ENCODE measurements at regions not wholly inside any gene's neighbourhood (a gene's known extent, or its start where the extent isn't known, plus 50 kb on each side); places are given as distances from the start of the nearest gene placed in this dataset.

- ChIA-PET SMC1A (ENCODE audit: uncharacterized antibody, unreplicated experiment) (no interaction called here), CTCF (no interaction called here), RAD21 (ENCODE audit: unreplicated experiment) (no interaction called here), POLR2A (no interaction called here)
- 12% methylated on average over 3 of the region's 3 CpGs for WGBS (ENCODE audit: insufficient coverage, insufficient replicate concordance, low lambda C conversion rate, missing lambda C conversion rate)
- no peaks in the 10 kb centered on the region for H3K79me2 ChIP-seq (ENCODE audit: control insufficient read depth, insufficient read depth, low read length)
- no peaks in the 10 kb centered on the region for H4K20me1 ChIP-seq (ENCODE audit: control insufficient read depth, insufficient read depth)
- H3K4me2 ChIP-seq (ENCODE audit: control insufficient read depth, insufficient read depth) = no peak overlapping the region
- no peak overlapping the region for H3K27ac ChIP-seq (ENCODE audit: control insufficient read depth, insufficient read depth)
- no peak for TF ChIP-seq ZNF274 (IDR thresholded peaks at IDR 0.05; ENCODE audit: insufficient read depth, insufficient read length)
- no peak for TF ChIP-seq CHD2 (IDR thresholded peaks at IDR 0.05; ENCODE audit: borderline replicate concordance, low read depth, low read length)
- no peak for TF ChIP-seq IKZF1 (conservative IDR thresholded peaks at IDR 0.05)
- TF ChIP-seq MLLT1 (IDR thresholded peaks at IDR 0.05) = no peak
- no peak for TF ChIP-seq SREBF1 (IDR thresholded peaks at IDR 0.05; ENCODE audit: low read length)
- no peak for TF ChIP-seq MYC (IDR thresholded peaks at IDR 0.05; ENCODE audit: insufficient read depth, insufficient read length, insufficient replicate concordance, low read length, severe bottlenecking)
- TF ChIP-seq WRNIP1 (IDR thresholded peaks at IDR 0.05; ENCODE audit: borderline replicate concordance, low read depth, low read length) = no peak
- TF ChIP-seq ESRRA (IDR thresholded peaks at IDR 0.05; ENCODE audit: low read length) = no peak
- TF ChIP-seq IRF4 (IDR thresholded peaks at IDR 0.05; ENCODE audit: low read depth, low read length) = no peak
- intact Hi-C loops (cut with micrococcal nuclease; ENCODE audit: unreplicated experiment) (no loop called here), in situ Hi-C loops (cut with MboI) (no loop called here)
- H3K4me3 ChIP-seq = no peak overlapping the region
- no peaks in the 10 kb centered on the region for H3K27me3 ChIP-seq (replicated peaks in 1 of 2; ENCODE audit: control insufficient read depth in 2 of 2, insufficient read depth in 2 of 2, low read length in 1 of 2)
- no peak for FAIRE-seq
- H3K36me3 ChIP-seq (ENCODE audit: control insufficient read depth in 2 of 2, insufficient read depth in 2 of 2, low read length in 1 of 2) = no peaks in the 10 kb centered on the region
- ATAC-seq = no peak
- H2AFZ ChIP-seq (ENCODE audit: control insufficient read depth, low read depth, low read length) = no peak overlapping the region
- H3K4me1 ChIP-seq (ENCODE audit: control insufficient read depth, insufficient read depth, low read length) = no peaks in the 10 kb centered on the region
- DNase-seq (ENCODE audit: low read depth, low spot score) = no peak
- no peak overlapping the region for H3K9ac ChIP-seq (ENCODE audit: control insufficient read depth, insufficient read depth, low read length)
- BruUV-seq (replicated peaks) = no TSS peak
- H3K9me3 ChIP-seq (replicated peaks; ENCODE audit: control insufficient read depth, insufficient read depth, low read length) = no peaks in the 10 kb centered on the region
These were observed 213.2 kb downstream of the TGFB2 start for GRCh38 chr1:218558271-218558810.

Measured in GM12878 (cell line).